ENCODE measurements at regions not wholly inside any gene's neighbourhood (a gene's known extent, or its start where the extent isn't known, plus 50 kb on each side); places are given as distances from the start of the nearest gene placed in this dataset.

GRCh38 chr5:174234388-174234787 is 188.9 kb downstream of the NSG2 start:
- no peaks in the 10 kb centered on the region for H3K27me3 Mint-ChIP-seq (ENCODE audit: low read depth)
- H3K4me1 Mint-ChIP-seq (ENCODE audit: low read depth) = no peaks in the 10 kb centered on the region

GRCh38 chr5:174235221-174236011 is 189.9 kb downstream of the NSG2 start:
- H3K27ac Mint-ChIP-seq = no peak overlapping the region
- H3K27me3 Mint-ChIP-seq (ENCODE audit: low read depth) = no peaks in the 10 kb centered on the region
- DNase-seq (ENCODE audit: low spot score) = no peak

More at GRCh38 chr5:174234388-174234787, 188.9 kb downstream of the NSG2 start:
- no peak for DNase-seq (ENCODE audit: low spot score)
- no peaks in the 10 kb centered on the region for H3K36me3 Mint-ChIP-seq (ENCODE audit: low read depth)
- H3K27ac Mint-ChIP-seq = no peak overlapping the region
- H3K4me3 Mint-ChIP-seq = no peak overlapping the region
- H3K9me3 Mint-ChIP-seq = peaks cover 5% of the 10 kb centered on the region

DNA sequence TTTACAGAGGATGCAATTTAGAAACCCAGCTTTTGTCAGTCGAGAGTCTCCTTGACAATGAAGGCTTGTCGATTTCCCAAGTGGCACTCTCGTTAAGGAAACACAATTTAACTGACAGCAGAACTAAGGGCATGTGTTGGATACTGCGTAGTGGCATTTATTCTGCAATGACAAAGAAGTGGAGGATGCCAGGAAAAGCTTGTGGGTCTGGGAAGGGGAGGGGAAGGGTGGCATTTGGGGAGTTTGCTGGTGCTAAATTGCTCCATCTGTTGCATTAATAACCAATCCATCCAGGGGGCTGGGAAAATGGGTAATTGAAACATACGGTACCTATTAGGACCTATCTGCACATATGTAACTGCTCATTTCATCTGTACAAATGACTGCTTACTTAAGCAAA is 190.6 kb downstream of the NSG2 start:
- DNase-seq (ENCODE audit: low spot score) = no peak
- peaks cover 7% of the 10 kb centered on the region for H3K9me3 Mint-ChIP-seq
- no peaks in the 10 kb centered on the region for H3K4me1 Mint-ChIP-seq (ENCODE audit: low read depth)
- no peak overlapping the region for H3K4me3 Mint-ChIP-seq
- H3K27me3 Mint-ChIP-seq (ENCODE audit: low read depth) = no peaks in the 10 kb centered on the region
- no peak overlapping the region for H3K27ac Mint-ChIP-seq
- H3K36me3 Mint-ChIP-seq (ENCODE audit: low read depth) = no peaks in the 10 kb centered on the region

More at GRCh38 chr5:174235221-174236011, 189.9 kb downstream of the NSG2 start:
- Mint-ChIP-seq H3K4me3 (no peak overlapping the region), H3K4me1 (ENCODE audit: low read depth) (no peaks in the 10 kb centered on the region), H3K36me3 (ENCODE audit: low read depth) (no peaks in the 10 kb centered on the region), H3K9me3 (peaks cover 7% of the 10 kb centered on the region)

DNA sequence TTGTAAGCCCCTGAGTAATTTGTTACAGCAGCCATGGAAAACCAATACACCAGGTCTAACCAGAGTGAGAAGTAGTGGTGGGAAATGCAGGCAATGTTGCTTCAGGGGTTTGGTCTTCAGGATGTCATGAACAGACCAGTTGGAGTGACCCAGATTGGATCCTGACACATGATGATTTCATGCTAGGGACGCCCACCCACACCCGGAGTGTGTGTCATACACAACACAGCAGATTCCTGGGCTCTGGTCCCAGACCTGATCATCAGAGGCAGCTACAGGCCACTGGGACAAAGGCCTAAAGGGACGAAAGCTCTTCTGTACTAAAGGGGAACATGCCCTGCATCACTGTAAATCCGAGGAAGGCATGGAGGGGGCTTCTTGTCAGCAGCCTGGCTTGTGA is 194.2 kb downstream of the NSG2 start:
- H3K27ac Mint-ChIP-seq = no peak overlapping the region

GRCh38 chr5:174242573-174242972 is 197.1 kb downstream of the NSG2 start:
- peaks cover 7% of the 10 kb centered on the region for H3K9me3 Mint-ChIP-seq
- no peak overlapping the region for H3K27ac Mint-ChIP-seq
- H3K4me3 Mint-ChIP-seq = no peak overlapping the region
- no peaks in the 10 kb centered on the region for H3K27me3 Mint-ChIP-seq (ENCODE audit: low read depth)
- H3K4me1 Mint-ChIP-seq (ENCODE audit: low read depth) = no peaks in the 10 kb centered on the region
- no peaks in the 10 kb centered on the region for H3K36me3 Mint-ChIP-seq (ENCODE audit: low read depth)
- DNase-seq (ENCODE audit: low spot score) = no peak

More for the DNA sequence above, 194.2 kb downstream of the NSG2 start:
- Mint-ChIP-seq H3K4me3 (no peak overlapping the region), H3K9me3 (peaks cover 7% of the 10 kb centered on the region), H3K27me3 (ENCODE audit: low read depth) (no peaks in the 10 kb centered on the region), H3K36me3 (ENCODE audit: low read depth) (no peaks in the 10 kb centered on the region), H3K4me1 (ENCODE audit: low read depth) (no peaks in the 10 kb centered on the region)
- no peak for DNase-seq (ENCODE audit: low spot score)

DNA sequence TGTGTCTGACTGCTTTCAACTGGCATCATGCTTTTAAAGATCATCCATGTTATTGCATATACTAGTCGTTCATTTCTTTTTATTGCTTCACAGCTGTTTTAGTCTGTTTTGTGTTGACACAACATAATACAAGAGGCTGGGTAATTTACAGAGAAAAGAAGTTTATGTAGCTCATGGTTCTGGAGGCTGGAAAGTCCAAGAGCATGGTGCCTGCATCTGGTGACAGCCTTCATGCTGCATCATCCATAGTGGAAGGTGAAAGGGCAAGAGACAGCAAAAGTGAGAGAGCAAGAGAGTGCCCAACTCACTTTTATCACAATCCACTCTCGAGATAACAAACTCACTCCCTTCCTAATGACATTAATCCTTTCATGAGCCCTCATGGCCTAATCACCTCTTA is 198.4 kb downstream of the NSG2 start:
- Mint-ChIP-seq H3K27ac (no peak overlapping the region), H3K36me3 (ENCODE audit: low read depth) (no peaks in the 10 kb centered on the region), H3K27me3 (ENCODE audit: low read depth) (no peaks in the 10 kb centered on the region), H3K4me1 (ENCODE audit: low read depth) (no peaks in the 10 kb centered on the region), H3K4me3 (no peak overlapping the region), H3K9me3 (peaks cover 7% of the 10 kb centered on the region)
- no peak for DNase-seq (ENCODE audit: low spot score)

GRCh38 chr5:174245516-174246075 is 200.1 kb downstream of the NSG2 start:
- no peaks in the 10 kb centered on the region for H3K9me3 Mint-ChIP-seq
- no peak overlapping the region for H3K27ac Mint-ChIP-seq
- H3K36me3 Mint-ChIP-seq (ENCODE audit: low read depth) = no peaks in the 10 kb centered on the region
- no peaks in the 10 kb centered on the region for H3K27me3 Mint-ChIP-seq (ENCODE audit: low read depth)
- H3K4me1 Mint-ChIP-seq (ENCODE audit: low read depth) = no peaks in the 10 kb centered on the region
- H3K4me3 Mint-ChIP-seq = no peak overlapping the region
- DNase-seq (ENCODE audit: low spot score) = no peak

- no peaks in the 10 kb centered on the region for H3K9me3 Mint-ChIP-seq
- no peaks in the 10 kb centered on the region for H3K4me1 Mint-ChIP-seq (ENCODE audit: low read depth)
- H3K27me3 Mint-ChIP-seq (ENCODE audit: low read depth) = no peaks in the 10 kb centered on the region
- H3K4me3 Mint-ChIP-seq = no peak overlapping the region
- H3K36me3 Mint-ChIP-seq (ENCODE audit: low read depth) = no peaks in the 10 kb centered on the region
- no peak overlapping the region for H3K27ac Mint-ChIP-seq
- DNase-seq (ENCODE audit: low spot score) = no peak
Measured at GRCh38 chr5:174246743-174247142, 201.2 kb downstream of the NSG2 start.

GRCh38 chr5:174247301-174247700 is 201.8 kb downstream of the NSG2 start:
- Mint-ChIP-seq H3K4me3 (no peak overlapping the region), H3K36me3 (ENCODE audit: low read depth) (no peaks in the 10 kb centered on the region), H3K27me3 (ENCODE audit: low read depth) (no peaks in the 10 kb centered on the region), H3K27ac (no peak overlapping the region), H3K4me1 (ENCODE audit: low read depth) (no peaks in the 10 kb centered on the region), H3K9me3 (no peaks in the 10 kb centered on the region)
- DNase-seq (ENCODE audit: low spot score) = no peak

- H3K4me1 Mint-ChIP-seq (ENCODE audit: low read depth) = no peaks in the 10 kb centered on the region
- H3K4me3 Mint-ChIP-seq = no peak overlapping the region
- no peak for DNase-seq (ENCODE audit: low spot score)
- no peaks in the 10 kb centered on the region for H3K9me3 Mint-ChIP-seq
- no peak overlapping the region for H3K27ac Mint-ChIP-seq
- H3K27me3 Mint-ChIP-seq (ENCODE audit: low read depth) = no peaks in the 10 kb centered on the region
- H3K36me3 Mint-ChIP-seq (ENCODE audit: low read depth) = no peaks in the 10 kb centered on the region
Measured at GRCh38 chr5:174251305-174252000, 205.9 kb downstream of the NSG2 start.

DNA sequence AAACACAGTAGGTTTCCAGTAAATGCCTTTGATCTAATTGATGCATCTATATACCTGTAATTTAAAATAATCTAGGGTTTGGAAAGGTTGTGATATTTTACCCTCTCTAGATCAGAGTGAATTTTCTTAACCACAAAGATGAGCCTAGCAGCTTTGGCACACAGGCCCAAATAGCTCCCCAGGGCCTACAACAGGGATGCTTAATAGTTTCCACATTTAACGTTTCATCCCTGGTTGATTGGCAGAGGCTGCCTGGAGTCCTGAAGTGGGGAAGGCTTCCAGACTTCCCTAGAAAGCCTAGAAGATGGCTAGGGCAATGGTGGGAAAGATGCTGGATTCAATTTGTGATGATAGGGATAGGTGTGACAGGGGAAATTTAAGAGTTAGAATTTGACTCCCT is 206.6 kb downstream of the NSG2 start:
- no peaks in the 10 kb centered on the region for H3K27me3 Mint-ChIP-seq (ENCODE audit: low read depth)
- no peak overlapping the region for H3K4me3 Mint-ChIP-seq
- no peak overlapping the region for H3K27ac Mint-ChIP-seq
- no peaks in the 10 kb centered on the region for H3K9me3 Mint-ChIP-seq
- DNase-seq (ENCODE audit: low spot score) = no peak
- no peaks in the 10 kb centered on the region for H3K36me3 Mint-ChIP-seq (ENCODE audit: low read depth)
- no peaks in the 10 kb centered on the region for H3K4me1 Mint-ChIP-seq (ENCODE audit: low read depth)

DNA sequence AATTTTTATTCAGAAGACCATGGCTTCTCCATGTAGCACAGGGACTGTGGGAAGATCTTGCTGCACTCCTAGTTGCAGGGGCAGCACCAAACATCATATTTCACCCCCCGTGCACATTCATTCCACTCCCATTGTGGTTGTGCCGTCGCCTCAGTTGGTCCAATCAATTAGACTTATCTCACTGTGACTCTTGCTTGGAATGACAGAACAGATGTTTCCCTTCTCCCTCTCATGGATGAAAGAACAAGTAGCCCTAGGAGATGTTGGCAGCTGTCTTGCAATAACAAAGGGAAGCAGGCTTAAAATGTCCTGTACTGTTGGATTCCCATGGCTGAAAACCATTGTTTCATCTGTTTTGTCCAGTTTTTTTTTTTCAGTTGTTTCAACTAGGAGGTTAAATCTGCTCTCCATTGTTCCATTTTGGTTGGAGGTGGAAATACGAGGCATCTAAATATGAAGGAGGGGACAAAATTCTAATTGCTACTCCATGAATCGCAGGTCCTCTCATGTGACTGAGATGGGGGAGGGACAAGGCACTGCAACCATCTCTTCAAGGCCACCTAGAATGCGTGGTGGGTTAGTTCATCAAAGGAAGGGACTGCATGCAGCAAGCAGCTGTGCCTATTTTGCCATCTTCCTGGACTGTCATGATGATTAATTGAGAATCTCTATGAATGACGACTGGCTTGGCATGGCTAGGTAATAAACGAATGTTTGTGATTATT is 214.4 kb downstream of the NSG2 start:
- no peak for DNase-seq (ENCODE audit: low spot score)
- H3K36me3 Mint-ChIP-seq (ENCODE audit: low read depth) = no peaks in the 10 kb centered on the region
- no peak overlapping the region for H3K4me3 Mint-ChIP-seq
- H3K27ac Mint-ChIP-seq = no peak overlapping the region
- H3K9me3 Mint-ChIP-seq = no peaks in the 10 kb centered on the region
- H3K27me3 Mint-ChIP-seq (ENCODE audit: low read depth) = no peaks in the 10 kb centered on the region
- H3K4me1 Mint-ChIP-seq (ENCODE audit: low read depth) = no peaks in the 10 kb centered on the region

GRCh38 chr5:174271316-174271715 is 225.8 kb downstream of the NSG2 start:
- peaks cover 4% of the 10 kb centered on the region for H3K9me3 Mint-ChIP-seq
- no peaks in the 10 kb centered on the region for H3K36me3 Mint-ChIP-seq (ENCODE audit: low read depth)
- no peaks in the 10 kb centered on the region for H3K27me3 Mint-ChIP-seq (ENCODE audit: low read depth)
- no peak for DNase-seq (ENCODE audit: low spot score)
- no peak overlapping the region for H3K4me3 Mint-ChIP-seq
- no peaks in the 10 kb centered on the region for H3K4me1 Mint-ChIP-seq (ENCODE audit: low read depth)
- H3K27ac Mint-ChIP-seq = no peak overlapping the region

- no peaks in the 10 kb centered on the region for H3K4me1 Mint-ChIP-seq (ENCODE audit: low read depth)
- no peak for DNase-seq (ENCODE audit: low spot score)
- no peaks in the 10 kb centered on the region for H3K36me3 Mint-ChIP-seq (ENCODE audit: low read depth)
- peaks cover 4% of the 10 kb centered on the region for H3K9me3 Mint-ChIP-seq
- no peak overlapping the region for H3K4me3 Mint-ChIP-seq
- no peak overlapping the region for H3K27ac Mint-ChIP-seq
- H3K27me3 Mint-ChIP-seq (ENCODE audit: low read depth) = no peaks in the 10 kb centered on the region
Measured at GRCh38 chr5:174272671-174273070, 227.2 kb downstream of the NSG2 start.
